Nephron (organoid): ENCODE measurements at regions not wholly inside any gene's neighbourhood (a gene's known extent, or its start where the extent isn't known, plus 50 kb on each side); places are given as distances from the start of the nearest gene placed in this dataset.

Source experiments
- H3K27ac Mint-ChIP-seq, 3 experiments: 2 replicates each; pipeline ENCODE4 v1.8.0; 2020; ENCODE audit warnings: mixed read lengths in 3 of 3, mild to moderate bottlenecking in 2 of 3, moderate library complexity in 1 of 3
- H3K27me3 Mint-ChIP-seq: 2 replicates; pipeline ENCODE4 v1.8.0; 2021; ENCODE audit warnings: low read depth, mild to moderate bottlenecking, moderate library complexity, mixed read lengths
- H3K36me3 Mint-ChIP-seq: 2 replicates; pipeline ENCODE4 v1.8.0; 2020; ENCODE audit warnings: low read depth, mixed read lengths
- H3K4me1 Mint-ChIP-seq: 2 replicates; pipeline ENCODE4 v1.8.0; 2020; ENCODE audit warnings: mixed read lengths
- H3K4me3 Mint-ChIP-seq, 3 experiments: 2 replicates each; pipeline ENCODE4 v1.8.0; 2020; ENCODE audit warnings: mild to moderate bottlenecking in 3 of 3, mixed read lengths in 3 of 3, moderate library complexity in 2 of 3
- H3K9me3 Mint-ChIP-seq: 2 replicates; pipeline ENCODE4 v1.8.0; 2020; ENCODE audit warnings: mixed read lengths
- TF ChIP-seq, protein P1 (sequence below), 3 experiments: fragments of 200-600 bp; sonication (generic); IDR thresholded peaks; one replicate each; pipeline ENCODE4 v1.5.0; 2021; ENCODE audit warnings: antibody characterized with exemption in 3 of 3; ENCODE audit not compliant: unreplicated experiment in 3 of 3

- peaks cover 8% of the 10 kb centered on the region for H3K9me3 Mint-ChIP-seq
- TF ChIP-seq, protein P1, sequence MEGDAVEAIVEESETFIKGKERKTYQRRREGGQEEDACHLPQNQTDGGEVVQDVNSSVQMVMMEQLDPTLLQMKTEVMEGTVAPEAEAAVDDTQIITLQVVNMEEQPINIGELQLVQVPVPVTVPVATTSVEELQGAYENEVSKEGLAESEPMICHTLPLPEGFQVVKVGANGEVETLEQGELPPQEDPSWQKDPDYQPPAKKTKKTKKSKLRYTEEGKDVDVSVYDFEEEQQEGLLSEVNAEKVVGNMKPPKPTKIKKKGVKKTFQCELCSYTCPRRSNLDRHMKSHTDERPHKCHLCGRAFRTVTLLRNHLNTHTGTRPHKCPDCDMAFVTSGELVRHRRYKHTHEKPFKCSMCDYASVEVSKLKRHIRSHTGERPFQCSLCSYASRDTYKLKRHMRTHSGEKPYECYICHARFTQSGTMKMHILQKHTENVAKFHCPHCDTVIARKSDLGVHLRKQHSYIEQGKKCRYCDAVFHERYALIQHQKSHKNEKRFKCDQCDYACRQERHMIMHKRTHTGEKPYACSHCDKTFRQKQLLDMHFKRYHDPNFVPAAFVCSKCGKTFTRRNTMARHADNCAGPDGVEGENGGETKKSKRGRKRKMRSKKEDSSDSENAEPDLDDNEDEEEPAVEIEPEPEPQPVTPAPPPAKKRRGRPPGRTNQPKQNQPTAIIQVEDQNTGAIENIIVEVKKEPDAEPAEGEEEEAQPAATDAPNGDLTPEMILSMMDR (IDR thresholded peaks at IDR 0.05; ENCODE audit: unreplicated experiment in 3 of 3) = no peak
- no peaks in the 10 kb centered on the region for H3K36me3 Mint-ChIP-seq
- peaks cover 7% of the 10 kb centered on the region for H3K27me3 Mint-ChIP-seq
- peak overlapping the region in 2 of 3 experiments; percentile 46 to 57 for H3K27ac Mint-ChIP-seq
- H3K4me1 Mint-ChIP-seq = peaks cover 21% of the 10 kb centered on the region
- peak overlapping the region in 1 of 3 experiments; percentile 3 for H3K4me3 Mint-ChIP-seq
Measured at GRCh38 chr10:34918776-34919315, 103.8 kb upstream of the PARD3 start.

GRCh38 chr10:34918060-34918775, 103.1 kb upstream of the PARD3 start:
- peak overlapping the region in 2 of 3 experiments; percentile 46 to 57 for H3K27ac Mint-ChIP-seq

GRCh38 chr10:34916314-34916713, 101.2 kb upstream of the PARD3 start:
- no peak overlapping the region for H3K4me3 Mint-ChIP-seq
- no peaks in the 10 kb centered on the region for H3K36me3 Mint-ChIP-seq
- H3K9me3 Mint-ChIP-seq = peaks cover 4% of the 10 kb centered on the region
- peaks cover 12% of the 10 kb centered on the region for H3K27me3 Mint-ChIP-seq
- H3K27ac Mint-ChIP-seq = no peak overlapping the region
- H3K4me1 Mint-ChIP-seq = peaks cover 21% of the 10 kb centered on the region
- TF ChIP-seq, protein P1 (IDR thresholded peaks at IDR 0.05; ENCODE audit: unreplicated experiment in 3 of 3) = no peak

More at GRCh38 chr10:34918060-34918775, 103.1 kb upstream of the PARD3 start:
- Mint-ChIP-seq H3K4me1 (peaks cover 21% of the 10 kb centered on the region), H3K4me3 (no peak overlapping the region), H3K9me3 (peaks cover 7% of the 10 kb centered on the region), H3K27me3 (peaks cover 7% of the 10 kb centered on the region), H3K36me3 (no peaks in the 10 kb centered on the region)
- TF ChIP-seq, protein P1 (IDR thresholded peaks at IDR 0.05; ENCODE audit: unreplicated experiment in 3 of 3) = no peak

DNA sequence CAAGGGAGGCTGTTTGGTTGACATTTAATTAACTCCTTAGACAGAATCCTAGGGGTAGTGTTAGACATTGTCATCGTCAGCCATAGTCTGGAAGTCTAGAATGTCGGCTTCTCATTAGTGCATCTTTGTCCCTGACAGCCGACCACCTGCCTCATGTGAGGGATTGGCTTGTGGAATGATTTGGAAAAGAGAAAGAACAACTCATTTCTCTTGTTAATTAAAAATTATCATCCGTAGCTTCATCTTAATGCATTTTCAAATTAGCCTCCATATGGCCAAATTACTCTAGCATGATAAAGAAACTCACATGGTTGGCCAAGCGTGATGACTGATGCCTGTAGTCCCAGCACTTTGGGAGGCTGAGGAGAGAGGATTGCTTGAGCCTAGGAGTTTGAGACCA, 97.7 kb upstream of the PARD3 start:
- Mint-ChIP-seq H3K4me1 (peaks cover 24% of the 10 kb centered on the region), H3K27me3 (peaks cover 6% of the 10 kb centered on the region), H3K27ac (peak overlapping the region in 1 of 3 experiments; percentile 34), H3K4me3 (no peak overlapping the region), H3K36me3 (no peaks in the 10 kb centered on the region), H3K9me3 (no peaks in the 10 kb centered on the region)
- TF ChIP-seq, protein P1 (IDR thresholded peaks at IDR 0.05; ENCODE audit: unreplicated experiment in 3 of 3) = no peak

DNA sequence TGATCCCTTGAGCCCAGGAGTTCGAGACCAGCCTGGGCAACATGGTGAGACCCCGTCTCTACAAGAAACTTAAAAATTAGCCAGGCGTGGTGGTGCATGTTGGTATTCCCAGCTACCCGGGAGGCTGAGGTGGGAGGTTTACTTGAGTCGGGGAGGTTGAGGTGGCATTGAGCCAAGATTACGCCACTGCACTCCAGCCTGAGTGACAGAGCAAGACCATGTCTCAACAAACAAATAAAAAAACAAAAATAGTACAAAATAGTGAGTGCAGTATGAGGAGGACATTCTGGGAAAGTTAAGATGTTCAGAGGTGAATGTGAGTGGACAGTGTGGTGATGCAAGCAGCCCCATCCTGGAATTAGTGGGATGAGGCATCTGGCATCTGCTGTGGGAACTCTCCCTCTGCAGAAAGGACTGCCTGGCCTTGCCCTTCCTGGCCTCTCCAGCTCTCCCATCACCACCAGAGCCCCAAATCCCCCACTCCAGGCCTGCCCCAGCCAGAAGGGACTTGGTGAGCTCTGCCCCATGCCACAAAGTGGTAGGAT, 96.6 kb upstream of the PARD3 start:
- Mint-ChIP-seq H3K36me3 (no peaks in the 10 kb centered on the region), H3K4me3 (no peak overlapping the region), H3K9me3 (no peaks in the 10 kb centered on the region), H3K27ac (peak overlapping the region in 1 of 3 experiments; percentile 39), H3K4me1 (peaks cover 30% of the 10 kb centered on the region), H3K27me3 (peaks cover 11% of the 10 kb centered on the region)
- TF ChIP-seq, protein P1 (IDR thresholded peaks at IDR 0.05; ENCODE audit: unreplicated experiment in 3 of 3) = no peak
